Body of pancreas (tissue), 4 donors: ENCODE measurements at regions not wholly inside any gene's neighbourhood (a gene's known extent, or its start where the extent isn't known, plus 50 kb on each side); places are given as distances from the start of the nearest gene placed in this dataset.

Source experiments
- CTCF ChIP-seq, 7 experiments: fragments of 450-650 bp in 4 of 7; fragments of 200-600 bp in 3 of 7; sonication (generic) in 3 of 7; IDR thresholded peaks; one replicate each; pipeline ENCODE4 v1.5.1; 2016 to 2019; ENCODE audit warnings: antibody characterized with exemption in 7 of 7
- POLR2A ChIP-seq, 3 donors: fragments of 450-650 bp; IDR thresholded peaks; one replicate each; pipeline ENCODE4 v1.6.1; 2016; ENCODE audit warnings: antibody characterized with exemption in 3 of 3, mild to moderate bottlenecking in 2 of 3

GRCh38 chr2:175853616-175853890 lies 148.5 kb downstream of the LNPK start:
- TF ChIP-seq CTCF (IDR thresholded peaks at IDR 0.05) (no peak), POLR2A (IDR thresholded peaks at IDR 0.05) (no peak)
